T1000 (cell line): ENCODE measurements at regions not wholly inside any gene's neighbourhood (a gene's known extent, or its start where the extent isn't known, plus 50 kb on each side); places are given as distances from the start of the nearest gene placed in this dataset.

Experiments used
- DNase-seq: peaks from one replicate; lab custom pipeline; 2025; ENCODE audit warnings: mixed read lengths; lab: John Stamatoyannopoulos, UW

- no peak for DNase-seq
These were observed 50.2 kb upstream of the SNX9 start for GRCh38 chr6:157772820-157773219.
